HG03460 (cell line): ENCODE measurements at regions not wholly inside any gene's neighbourhood (a gene's known extent, or its start where the extent isn't known, plus 50 kb on each side); places are given as distances from the start of the nearest gene placed in this dataset.
"Not testable (repeated sequence)": the region's sequence is repeated elsewhere in the genome, so short reads cannot be mapped to it uniquely, and the experiment has no call there.

Experiments used
- ATAC-seq: cut with Tn5 transposase; IDR thresholded peaks from one replicate; pipeline ENCODE4 v1.9.1; 2021; ENCODE audit not compliant: unreplicated experiment

- no peak for ATAC-seq
These were observed 684.3 kb upstream of the RAG2 start for GRCh38 chr11:37282367-37282766.

GRCh38 chr11:37280200-37280599 is 682.2 kb upstream of the RAG2 start:
- no peak for ATAC-seq

GRCh38 chr11:37277896-37278465 is 679.9 kb upstream of the RAG2 start:
- ATAC-seq = no peak

DNA sequence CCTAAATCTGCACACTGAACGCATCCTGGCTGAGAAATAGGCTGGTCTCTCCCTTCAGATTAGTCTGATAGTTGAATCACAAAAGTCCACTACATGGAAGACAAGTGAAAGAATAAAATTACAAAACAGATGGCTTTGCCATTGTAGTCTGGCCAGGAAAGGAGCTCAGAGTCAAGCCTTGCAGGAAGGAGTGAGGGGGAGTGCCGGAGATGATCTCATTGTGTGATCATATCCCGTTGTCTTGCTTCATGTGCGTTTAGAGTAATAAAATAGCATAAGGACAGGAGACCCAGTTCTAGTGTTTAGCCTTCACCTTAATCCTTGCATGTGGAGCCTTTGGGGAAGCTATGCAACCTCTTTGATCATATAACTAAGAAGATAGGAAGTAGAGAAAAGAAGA is 666.7 kb upstream of the RAG2 start:
- ATAC-seq = no peak

- ATAC-seq = no peak
These were observed 666.0 kb upstream of the RAG2 start for GRCh38 chr11:37264060-37264459.

DNA sequence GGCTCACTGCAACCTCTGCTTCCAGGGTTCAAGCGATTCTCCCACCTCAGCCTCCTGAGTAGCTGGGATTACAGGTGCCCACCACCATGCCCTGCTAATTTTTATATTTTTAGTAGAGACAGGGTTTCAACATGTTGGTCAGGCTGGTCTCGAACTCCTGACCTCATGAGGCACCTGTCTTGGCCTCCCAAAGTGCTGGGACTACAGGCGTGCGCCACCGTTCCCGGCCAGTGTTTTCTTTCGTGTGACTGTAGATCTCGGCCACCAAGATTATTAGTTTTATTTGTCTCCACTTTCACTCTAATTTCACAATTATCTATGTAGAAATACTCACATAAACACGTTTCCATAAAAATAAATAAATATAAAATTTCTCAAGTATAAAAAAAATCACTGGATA is 665.4 kb upstream of the RAG2 start:
- ATAC-seq = not testable (repeated sequence)

- ATAC-seq = no peak
These were observed 661.7 kb upstream of the RAG2 start for GRCh38 chr11:37259734-37260133.

- no peak for ATAC-seq
These were observed 650.1 kb upstream of the RAG2 start for GRCh38 chr11:37248145-37248544.

DNA sequence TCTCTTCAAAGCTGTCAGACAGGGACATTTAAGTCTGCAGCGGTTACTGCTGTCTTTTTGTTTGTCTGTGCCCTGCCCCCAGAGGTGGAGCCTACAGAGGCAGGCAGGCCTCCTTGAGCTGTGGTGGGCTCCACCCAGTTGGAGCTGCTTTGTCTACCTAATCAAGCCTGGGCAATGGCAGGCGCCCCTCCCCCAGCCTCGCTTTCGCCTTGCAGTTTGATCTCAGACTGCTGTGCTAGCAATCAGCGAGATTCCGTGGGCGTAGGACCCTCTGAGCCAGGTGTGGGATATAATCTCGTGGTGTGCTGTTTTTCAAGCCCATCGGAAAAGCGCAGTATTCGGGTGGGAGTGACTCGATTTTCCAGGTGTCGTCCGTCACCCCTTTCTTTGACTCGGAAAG is 648.1 kb upstream of the RAG2 start:
- not testable (repeated sequence) for ATAC-seq

- no peak for ATAC-seq
These were observed 632.8 kb upstream of the RAG2 start for GRCh38 chr11:37230865-37231264.

DNA sequence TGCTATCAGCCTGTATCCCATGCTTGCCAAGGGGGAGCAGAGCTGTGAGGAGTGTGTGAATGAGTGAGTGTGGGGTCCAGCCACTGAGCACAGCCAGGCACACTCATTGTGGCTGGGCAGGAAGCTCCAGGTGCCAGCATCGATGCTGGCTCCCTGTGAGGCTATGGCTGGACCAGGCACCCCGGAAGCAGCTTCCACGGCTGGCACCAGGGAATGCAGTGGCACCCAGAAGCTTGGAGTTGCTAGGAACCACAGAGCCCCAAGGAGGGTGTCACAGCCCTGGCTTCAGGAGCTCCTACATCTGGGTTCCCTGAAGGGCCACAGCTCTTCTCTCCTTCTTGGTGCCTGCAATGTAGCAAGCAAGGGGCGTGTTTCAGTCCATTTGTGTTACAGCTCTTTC is 625.9 kb upstream of the RAG2 start:
- no peak for ATAC-seq

- ATAC-seq = no peak
These were observed 605.0 kb upstream of the RAG2 start for GRCh38 chr11:37203006-37203405.

GRCh38 chr11:37199082-37199481 is 601.0 kb upstream of the RAG2 start:
- no peak for ATAC-seq

- ATAC-seq = no peak
These were observed 586.3 kb upstream of the RAG2 start for GRCh38 chr11:37184326-37184725.

DNA sequence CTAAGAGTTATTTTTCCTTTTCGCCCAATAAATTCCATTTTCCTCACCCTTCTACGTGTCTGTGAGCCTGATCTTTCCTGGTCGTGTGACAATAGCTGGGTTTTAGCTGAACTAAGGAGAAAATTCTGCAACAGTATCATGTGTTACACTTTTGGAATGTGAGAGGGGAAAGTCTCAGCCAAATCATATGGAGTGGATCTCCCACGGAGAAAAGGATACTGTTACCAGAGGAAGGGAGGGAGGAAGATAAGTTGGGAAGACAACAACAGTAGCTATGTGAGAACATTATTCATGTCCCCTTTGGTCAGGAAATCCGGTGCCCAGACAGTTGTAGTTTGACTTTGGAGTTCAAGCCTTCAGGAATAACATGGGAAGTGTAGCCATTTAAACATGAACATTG is 584.0 kb upstream of the RAG2 start:
- ATAC-seq = no peak

- no peak for ATAC-seq
These were observed 579.7 kb upstream of the RAG2 start for GRCh38 chr11:37177721-37178120.

- ATAC-seq = no peak
These were observed 573.4 kb upstream of the RAG2 start for GRCh38 chr11:37171451-37171850.

DNA sequence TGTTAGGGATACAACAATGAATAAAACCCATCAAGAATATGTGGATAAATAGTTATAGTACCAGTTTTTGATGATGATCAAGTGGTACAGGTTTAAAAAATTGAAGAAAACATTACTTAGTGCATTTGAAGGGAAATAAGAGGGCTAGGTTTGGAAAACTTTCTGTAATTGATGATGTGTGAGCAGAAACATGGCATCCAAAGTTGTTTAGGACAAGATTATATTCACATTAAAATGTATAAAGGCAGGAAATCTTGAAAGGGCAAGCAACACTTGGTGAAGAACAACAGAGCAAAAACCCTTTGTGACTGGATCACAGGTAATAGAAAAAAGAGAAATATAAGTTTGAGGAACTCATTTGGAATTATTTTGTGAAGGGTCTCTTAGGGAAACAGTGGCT is 572.3 kb upstream of the RAG2 start:
- no peak for ATAC-seq

GRCh38 chr11:37145434-37145833 is 547.4 kb upstream of the RAG2 start:
- ATAC-seq = not testable (repeated sequence)

- ATAC-seq = no peak
These were observed 544.6 kb upstream of the RAG2 start for GRCh38 chr11:37142591-37142990.

DNA sequence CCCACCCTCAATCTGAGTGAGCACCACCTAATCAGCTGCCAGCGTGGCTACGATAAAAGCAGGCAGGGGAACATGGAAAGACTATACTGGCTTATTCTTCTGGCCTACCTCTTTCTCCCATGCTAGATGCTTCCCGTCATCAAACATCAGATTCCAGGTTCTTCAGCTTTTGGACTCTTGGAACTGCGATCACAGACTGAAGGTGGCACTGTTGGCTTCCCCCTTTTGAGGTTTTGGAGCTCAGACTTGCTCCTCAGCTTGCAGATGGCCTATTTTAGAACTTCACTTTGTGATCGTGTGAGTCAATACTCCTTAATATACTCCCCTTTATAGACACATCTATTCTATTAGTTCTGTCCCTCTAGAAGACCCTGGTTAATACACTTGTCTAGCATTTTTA is 543.7 kb upstream of the RAG2 start:
- no peak for ATAC-seq

GRCh38 chr11:37135606-37136005 is 537.6 kb upstream of the RAG2 start:
- not testable (repeated sequence) for ATAC-seq

DNA sequence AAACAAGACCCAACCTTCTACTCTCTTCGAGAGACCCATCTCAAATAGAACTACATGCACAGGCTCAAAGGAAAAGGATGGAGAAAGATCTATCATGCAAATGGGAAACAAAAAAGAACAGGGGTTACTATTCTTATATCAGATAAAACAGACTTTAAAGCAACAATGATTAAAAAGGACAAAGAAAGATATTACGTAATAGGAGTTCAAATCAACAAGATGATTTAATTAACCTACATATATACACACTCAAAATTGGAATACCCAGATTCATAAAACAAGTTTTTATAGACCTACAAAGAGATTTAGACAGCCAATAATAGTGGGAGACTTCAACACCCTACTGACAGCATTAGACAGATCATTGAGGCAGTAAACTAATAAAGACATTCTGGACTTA is 536.6 kb upstream of the RAG2 start:
- ATAC-seq = no peak

DNA sequence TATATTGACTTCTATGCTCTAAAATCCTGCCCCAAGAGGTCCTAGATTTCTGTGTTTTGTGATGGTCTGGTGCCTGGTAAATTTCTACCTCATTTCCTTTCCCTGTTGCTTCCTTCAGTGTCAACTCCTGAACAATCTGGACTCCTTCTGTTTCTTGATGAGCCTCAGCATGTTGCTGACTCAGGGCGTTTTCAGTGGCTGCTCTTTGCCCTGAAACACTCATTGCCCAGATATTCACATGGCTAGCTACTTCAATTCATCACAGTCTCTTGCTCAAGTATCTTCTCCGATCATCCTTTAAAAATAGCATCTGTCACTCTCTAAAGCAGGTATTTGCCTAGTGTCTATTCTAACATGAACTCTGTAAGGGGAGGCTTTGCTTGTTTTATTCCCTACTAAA is 526.3 kb upstream of the RAG2 start:
- ATAC-seq = no peak
